GM10266 (cell line): ENCODE measurements at regions not wholly inside any gene's neighbourhood (a gene's known extent, or its start where the extent isn't known, plus 50 kb on each side); places are given as distances from the start of the nearest gene placed in this dataset.
"Not testable (repeated sequence)": the region's sequence is repeated elsewhere in the genome, so short reads cannot be mapped to it uniquely, and the experiment has no call there.

Source experiments
- DNase-seq: peaks from one replicate; pipeline ENCODE4 v3.0.0; 2012; ENCODE audit errors: extremely low spot score
- CTCF ChIP-seq: IDR thresholded peaks from 2 replicates; pipeline ENCODE4 v1.5.1; 2012; ENCODE audit warnings: mild to moderate bottlenecking, low read depth; ENCODE audit not compliant: control insufficient read depth, insufficient read depth; ENCODE audit errors: missing control alignments

- not testable (repeated sequence) for DNase-seq
Observed at GRCh38 chr4:102397056-102397455, 51.8 kb upstream of the SLC39A8 start.

- no peak for TF ChIP-seq CTCF
Observed at GRCh38 chr4:102399021-102399420, 53.7 kb upstream of the SLC39A8 start.

GRCh38 chr4:102400898-102401297, 55.6 kb upstream of the SLC39A8 start:
- TF ChIP-seq CTCF = no peak

More at GRCh38 chr4:102399021-102399420, 53.7 kb upstream of the SLC39A8 start:
- no peak for DNase-seq

GRCh38 chr4:102402223-102402622, 56.9 kb upstream of the SLC39A8 start:
- no peak for DNase-seq
- TF ChIP-seq CTCF = no peak

More at GRCh38 chr4:102400898-102401297, 55.6 kb upstream of the SLC39A8 start:
- no peak for DNase-seq

- TF ChIP-seq CTCF = no peak
- DNase-seq = no peak
Observed at GRCh38 chr4:102403116-102403515, 57.8 kb upstream of the SLC39A8 start.

GRCh38 chr4:102404431-102404969, 59.2 kb upstream of the SLC39A8 start:
- no peak for DNase-seq
- TF ChIP-seq CTCF = no peak

- DNase-seq = no peak
- no peak for TF ChIP-seq CTCF
Observed at GRCh38 chr4:102405821-102406401, 60.6 kb upstream of the SLC39A8 start.

- DNase-seq = not testable (repeated sequence)
Observed at GRCh38 chr4:102410884-102411283, 65.6 kb upstream of the SLC39A8 start.

GRCh38 chr4:102411408-102411807, 66.1 kb upstream of the SLC39A8 start:
- no peak for TF ChIP-seq CTCF
- no peak for DNase-seq
